GM23338 (cell line): ENCODE measurements at regions not wholly inside any gene's neighbourhood (a gene's known extent, or its start where the extent isn't known, plus 50 kb on each side); places are given as distances from the start of the nearest gene placed in this dataset.

Experiments used
- ATAC-seq: fragments of 200-7000 bp; cut with Tn5 transposase; 3 replicates; pipeline ENCODE4 v1.9.1; 2020
- DNase-seq: peaks from one replicate; pipeline ENCODE4 v3.0.0-alpha.2; 2015; ENCODE audit warnings: low spot score
- H2AFZ ChIP-seq: fragments of 200-600 bp; sonication (generic); 2 replicates; pipeline ENCODE4 v1.8.0; 2016; ENCODE audit warnings: antibody characterized with exemption, mild to moderate bottlenecking, moderate library complexity
- H3F3A ChIP-seq: fragments of 200-600 bp; sonication (generic); replicated peaks from 2 replicates; pipeline ENCODE4 v1.8.0; 2017; ENCODE audit warnings: antibody characterized with exemption, mixed run types, low read depth
- H3K27ac ChIP-seq: fragments of 200-600 bp; sonication (generic); 2 replicates; pipeline ENCODE4 v1.6.1; 2016; ENCODE audit warnings: low read depth
- H3K27me3 ChIP-seq: fragments of 200-600 bp; sonication (generic); 2 replicates; pipeline ENCODE4 v1.8.0; 2016; ENCODE audit warnings: mild to moderate bottlenecking, mixed run types, moderate library complexity; ENCODE audit not compliant: insufficient read depth
- H3K36me3 ChIP-seq: fragments of 200-600 bp; sonication (generic); 2 replicates; pipeline ENCODE4 v1.8.0; 2016; ENCODE audit warnings: mild to moderate bottlenecking; ENCODE audit not compliant: insufficient read depth
- H3K4me1 ChIP-seq: fragments of 200-600 bp; sonication (generic); 2 replicates; pipeline ENCODE4 v1.8.0; 2016; ENCODE audit warnings: mild to moderate bottlenecking, moderate library complexity; ENCODE audit not compliant: insufficient read depth
- H3K4me2 ChIP-seq: fragments of 200-600 bp; sonication (generic); 2 replicates; pipeline ENCODE4 v1.7.1; 2017; ENCODE audit warnings: mixed run types
- H3K4me3 ChIP-seq: fragments of 200-600 bp; sonication (generic); 2 replicates; pipeline ENCODE4 v1.6.1; 2016; ENCODE audit warnings: mixed run types
- H3K79me2 ChIP-seq: fragments of 200-600 bp; sonication (generic); replicated peaks from 2 replicates; pipeline ENCODE4 v1.8.0; 2017; ENCODE audit warnings: mild to moderate bottlenecking; ENCODE audit not compliant: insufficient read depth
- H3K9me2 ChIP-seq: fragments of 200-600 bp; sonication (generic); 2 replicates; pipeline ENCODE4 v1.8.0; 2017; ENCODE audit not compliant: insufficient read depth
- H4K20me1 ChIP-seq: fragments of 200-600 bp; sonication (generic); replicated peaks from 2 replicates; pipeline ENCODE4 v1.8.0; 2017; ENCODE audit warnings: mild to moderate bottlenecking; ENCODE audit not compliant: insufficient read depth
- H3K27ac Mint-ChIP-seq: 2 replicates; pipeline ENCODE4 v1.8.0; 2020; ENCODE audit warnings: inconsistent platforms, mild to moderate bottlenecking, moderate library complexity, mixed read lengths
- H3K27me3 Mint-ChIP-seq: 3 replicates; pipeline ENCODE4 v1.8.0; 2022; ENCODE audit warnings: low read depth, mild to moderate bottlenecking, moderate library complexity, mixed read lengths, inconsistent platforms; ENCODE audit not compliant: insufficient read depth, poor library complexity
- H3K36me3 Mint-ChIP-seq: 3 replicates; pipeline ENCODE4 v1.8.0; 2021; ENCODE audit warnings: low read depth, mild to moderate bottlenecking, inconsistent platforms, moderate library complexity, mixed read lengths
- H3K4me1 Mint-ChIP-seq: 3 replicates; pipeline ENCODE4 v1.8.0; 2020; ENCODE audit warnings: mild to moderate bottlenecking, inconsistent platforms, mixed read lengths
- H3K4me3 Mint-ChIP-seq: 3 replicates; pipeline ENCODE4 v1.8.0; 2021; ENCODE audit warnings: moderate library complexity, mild to moderate bottlenecking, inconsistent platforms, mixed read lengths
- H3K9me3 Mint-ChIP-seq: 3 replicates; pipeline ENCODE4 v1.8.0; 2020; ENCODE audit warnings: moderate library complexity, mild to moderate bottlenecking, inconsistent platforms, mixed read lengths
- CREB1 ChIP-seq: fragments of 250-450 bp; sonication (Bioruptor Pico); IDR thresholded peaks from 2 replicates; pipeline ENCODE4 v1.5.0; 2020; ENCODE audit warnings: low read depth, mild to moderate bottlenecking, moderate library complexity
- EZH2 ChIP-seq: fragments of 200-600 bp; sonication (generic); IDR thresholded peaks from one replicate; pipeline ENCODE4 v1.8.0; 2017; ENCODE audit warnings: antibody characterized with exemption, mild to moderate bottlenecking, low read depth; ENCODE audit not compliant: unreplicated experiment
- EZH2phosphoT487 ChIP-seq: fragments of 200-600 bp; sonication (generic); IDR thresholded peaks from one replicate; pipeline ENCODE4 v1.8.1; 2018; ENCODE audit warnings: antibody characterized with exemption; ENCODE audit not compliant: unreplicated experiment
- JUNB ChIP-seq: IDR thresholded peaks from one replicate; pipeline ENCODE4 v1.6.1; 2016; ENCODE audit warnings: antibody characterized with exemption; ENCODE audit not compliant: unreplicated experiment
- NANOG ChIP-seq: IDR thresholded peaks from 2 replicates; pipeline ENCODE4 v1.6.1; 2016; ENCODE audit warnings: antibody characterized with exemption, borderline replicate concordance
- POLR2AphosphoS5 ChIP-seq: IDR thresholded peaks from 2 replicates; pipeline ENCODE4 v1.6.1; 2016; ENCODE audit warnings: antibody characterized with exemption, low read depth
- REST ChIP-seq: IDR thresholded peaks from one replicate; pipeline ENCODE4 v1.6.1; 2018; ENCODE audit warnings: antibody characterized with exemption; ENCODE audit not compliant: unreplicated experiment
- STAT1 ChIP-seq: IDR thresholded peaks from one replicate; pipeline ENCODE4 v1.6.1; 2016; ENCODE audit warnings: antibody characterized with exemption; ENCODE audit not compliant: unreplicated experiment
- ZNF114 ChIP-seq: fragments of 250-450 bp; sonication (Bioruptor Pico); IDR thresholded peaks from 2 replicates; pipeline ENCODE4 v1.5.0; 2020; ENCODE audit warnings: mild to moderate bottlenecking, moderate library complexity
- ZNF331 ChIP-seq: fragments of 250-450 bp; sonication (Bioruptor Pico); IDR thresholded peaks from 2 replicates; pipeline ENCODE4 v1.5.0; 2020; ENCODE audit warnings: low read depth, mild to moderate bottlenecking, moderate library complexity
- ZNF462 ChIP-seq: fragments of 250-450 bp; sonication (Bioruptor Pico); IDR thresholded peaks from 2 replicates; pipeline ENCODE4 v1.5.0; 2020; ENCODE audit warnings: mild to moderate bottlenecking, moderate library complexity
- TF ChIP-seq, protein P1 (sequence below): IDR thresholded peaks from 2 replicates; pipeline ENCODE4 v1.6.1; 2016; ENCODE audit warnings: antibody characterized with exemption
- TF ChIP-seq, protein P2 (sequence below), 2 experiments: fragments of 200-600 bp in 1 of 2; sonication (generic) in 1 of 2; conservative IDR thresholded peaks; 2 replicates each; pipeline versions ENCODE4 v1.5.1 to v1.6.1; 2016 to 2017; ENCODE audit warnings: antibody characterized with exemption in 2 of 2, low read depth in 2 of 2, mild to moderate bottlenecking in 2 of 2, moderate library complexity in 1 of 2

DNA sequence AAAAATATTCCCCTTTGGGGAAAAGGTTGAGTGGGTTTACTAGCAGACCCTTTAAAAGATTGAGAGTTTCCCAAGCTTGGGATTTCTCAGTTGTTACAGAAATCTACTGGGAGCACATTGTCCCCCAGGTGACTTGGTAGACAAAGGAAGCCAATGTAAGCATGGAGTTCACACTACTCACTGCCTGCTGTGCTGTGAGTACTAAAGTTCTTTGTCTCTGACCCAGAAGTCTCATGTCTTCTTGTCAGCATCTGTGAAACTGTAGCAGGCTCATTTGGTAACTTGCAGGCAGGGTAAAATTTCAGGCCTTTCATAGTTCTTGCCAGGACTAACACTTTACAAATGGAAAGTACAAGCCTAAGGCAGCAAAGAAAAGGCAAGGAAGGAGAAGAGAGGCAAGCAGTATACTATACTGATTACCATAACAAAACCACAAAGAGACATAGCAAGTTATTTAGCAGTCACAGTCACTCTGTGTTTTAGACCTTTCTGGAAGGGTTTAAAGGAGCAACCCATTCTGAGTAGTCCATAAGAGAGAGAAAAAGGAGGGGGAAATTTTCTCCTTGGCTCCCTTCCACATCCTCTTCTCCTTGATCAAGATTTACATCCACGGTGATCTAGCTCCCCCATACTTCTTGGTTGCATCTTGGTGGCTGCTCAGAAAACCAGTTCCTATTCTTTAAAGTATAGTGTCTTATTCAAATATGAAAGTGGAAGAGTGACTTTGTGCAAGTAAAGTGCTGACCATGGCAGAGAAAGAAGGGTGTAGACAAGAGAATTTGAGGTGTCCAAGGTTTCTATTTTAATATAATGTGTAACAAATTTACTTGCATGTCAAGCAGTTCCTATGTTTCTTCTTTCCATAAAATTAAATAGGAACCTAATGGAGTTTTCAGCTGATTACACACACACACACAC, 160.0 kb upstream of the PDE5A start:
- Mint-ChIP-seq H3K9me3 (peaks cover 15% of the 10 kb centered on the region), H3K36me3 (peaks cover 13% of the 10 kb centered on the region), H3K27ac (no peak overlapping the region), H3K4me1 (peaks cover 3% of the 10 kb centered on the region), H3K4me3 (no peak overlapping the region), H3K27me3 (peaks cover 2% of the 10 kb centered on the region)
- Histone ChIP-seq H3K27ac (no peak overlapping the region), H3K4me1 (no peaks in the 10 kb centered on the region), H3K9me2 (no peaks in the 10 kb centered on the region), H2AFZ (no peak overlapping the region), H3K27me3 (no peaks in the 10 kb centered on the region), H3F3A (no peaks in the 10 kb centered on the region), H3K4me2 (no peak overlapping the region), H3K79me2 (no peaks in the 10 kb centered on the region), H3K4me3 (no peak overlapping the region), H3K36me3 (no peaks in the 10 kb centered on the region), H4K20me1 (no peaks in the 10 kb centered on the region)
- DNase-seq (peak; percentile 46), ATAC-seq (peak; percentile 84)
- TF ChIP-seq STAT1 (no peak), ZNF114 (CRISPR knock-in tag) (no peak), NANOG (no peak), ZNF462 (CRISPR knock-in tag) (no peak), EZH2 (no peak), REST (no peak), CREB1 (CRISPR knock-in tag) (no peak), JUNB (no peak), ZNF331 (CRISPR knock-in tag) (no peak), POLR2AphosphoS5 (no peak), EZH2phosphoT487 (no peak)
- TF ChIP-seq, protein P1, sequence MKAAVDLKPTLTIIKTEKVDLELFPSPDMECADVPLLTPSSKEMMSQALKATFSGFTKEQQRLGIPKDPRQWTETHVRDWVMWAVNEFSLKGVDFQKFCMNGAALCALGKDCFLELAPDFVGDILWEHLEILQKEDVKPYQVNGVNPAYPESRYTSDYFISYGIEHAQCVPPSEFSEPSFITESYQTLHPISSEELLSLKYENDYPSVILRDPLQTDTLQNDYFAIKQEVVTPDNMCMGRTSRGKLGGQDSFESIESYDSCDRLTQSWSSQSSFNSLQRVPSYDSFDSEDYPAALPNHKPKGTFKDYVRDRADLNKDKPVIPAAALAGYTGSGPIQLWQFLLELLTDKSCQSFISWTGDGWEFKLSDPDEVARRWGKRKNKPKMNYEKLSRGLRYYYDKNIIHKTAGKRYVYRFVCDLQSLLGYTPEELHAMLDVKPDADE: no peak
- TF ChIP-seq, protein P2, sequence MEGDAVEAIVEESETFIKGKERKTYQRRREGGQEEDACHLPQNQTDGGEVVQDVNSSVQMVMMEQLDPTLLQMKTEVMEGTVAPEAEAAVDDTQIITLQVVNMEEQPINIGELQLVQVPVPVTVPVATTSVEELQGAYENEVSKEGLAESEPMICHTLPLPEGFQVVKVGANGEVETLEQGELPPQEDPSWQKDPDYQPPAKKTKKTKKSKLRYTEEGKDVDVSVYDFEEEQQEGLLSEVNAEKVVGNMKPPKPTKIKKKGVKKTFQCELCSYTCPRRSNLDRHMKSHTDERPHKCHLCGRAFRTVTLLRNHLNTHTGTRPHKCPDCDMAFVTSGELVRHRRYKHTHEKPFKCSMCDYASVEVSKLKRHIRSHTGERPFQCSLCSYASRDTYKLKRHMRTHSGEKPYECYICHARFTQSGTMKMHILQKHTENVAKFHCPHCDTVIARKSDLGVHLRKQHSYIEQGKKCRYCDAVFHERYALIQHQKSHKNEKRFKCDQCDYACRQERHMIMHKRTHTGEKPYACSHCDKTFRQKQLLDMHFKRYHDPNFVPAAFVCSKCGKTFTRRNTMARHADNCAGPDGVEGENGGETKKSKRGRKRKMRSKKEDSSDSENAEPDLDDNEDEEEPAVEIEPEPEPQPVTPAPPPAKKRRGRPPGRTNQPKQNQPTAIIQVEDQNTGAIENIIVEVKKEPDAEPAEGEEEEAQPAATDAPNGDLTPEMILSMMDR (conservative IDR thresholded peaks at IDR 0.05; ENCODE audit: low read depth in 2 of 2): no peak
